Activated CD8-positive, alpha-beta memory T cell treated with anti-CD3 and anti-CD28 coated beads for 36 hours (primary cell): ENCODE measurements at regions not wholly inside any gene's neighbourhood (a gene's known extent, or its start where the extent isn't known, plus 50 kb on each side); places are given as distances from the start of the nearest gene placed in this dataset.
"Not testable (repeated sequence)": the region's sequence is repeated elsewhere in the genome, so short reads cannot be mapped to it uniquely, and the experiment has no call there.

ENCODE experiments used
- CTCF ChIA-PET: fragments of 350-600 bp; sonication (Branson Sonifier 250); formaldehyde crosslinking; loops from one replicate; lab custom pipeline; 2021; ENCODE audit warnings: antibody characterized with exemption; lab: Charles Lee
- POLR2A ChIA-PET: fragments of 350-600 bp; sonication (Branson Sonifier 250); formaldehyde crosslinking; loops from one replicate; lab custom pipeline; 2021; ENCODE audit warnings: antibody characterized with exemption; lab: Charles Lee

DNA sequence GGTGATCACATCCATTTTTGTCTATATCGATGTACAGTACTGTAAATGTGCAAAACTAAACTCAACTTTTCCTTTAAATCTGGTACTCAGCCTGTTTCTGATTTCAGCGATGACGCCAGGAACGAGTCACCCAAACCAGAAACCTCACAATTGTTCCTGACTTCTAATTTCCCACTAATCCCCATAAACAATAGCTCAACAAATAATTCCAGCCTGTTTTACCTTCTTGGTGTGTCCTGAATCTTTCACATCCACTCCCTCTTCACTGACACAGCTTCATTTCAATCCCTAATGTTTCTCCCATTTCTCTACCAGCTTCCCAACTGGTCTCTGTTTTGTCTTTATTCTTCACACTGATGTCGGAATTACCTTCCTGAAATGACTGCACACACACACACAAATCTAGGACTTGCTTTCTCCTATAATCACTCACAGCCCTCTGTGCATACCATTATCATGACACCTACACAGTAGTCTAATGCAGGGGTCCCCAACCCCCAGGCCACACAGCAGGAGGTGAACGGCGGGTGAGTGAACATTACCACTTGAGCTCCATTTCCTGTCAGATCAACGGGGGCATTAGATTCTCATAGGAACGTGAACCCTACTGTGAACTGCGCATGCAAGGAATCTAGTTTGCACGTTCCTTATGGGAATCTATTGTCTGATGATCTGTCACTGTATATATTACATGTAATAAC, 97.8 kb upstream of the SLC30A5 start:
- POLR2A ChIA-PET = no interaction called here
- CTCF ChIA-PET = no interaction called here

DNA sequence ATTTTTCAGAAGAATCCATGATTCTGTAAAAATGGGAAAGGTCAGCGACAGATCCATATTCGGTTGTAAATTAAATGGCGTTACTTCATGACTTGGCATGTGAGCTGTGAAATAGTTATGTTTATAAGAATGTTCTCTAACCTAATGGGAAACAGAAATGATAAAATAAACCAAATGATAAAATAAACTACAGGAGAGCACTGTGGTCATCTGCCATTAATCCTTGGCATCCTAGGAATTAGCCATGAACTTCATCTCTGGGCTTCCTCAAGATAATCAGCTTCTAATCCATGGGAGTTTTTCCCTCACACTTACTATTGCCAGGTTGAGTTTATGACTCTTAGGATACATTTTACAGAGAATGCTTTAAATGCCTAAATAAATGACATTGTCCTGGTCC, 94.6 kb upstream of the SLC30A5 start:
- ChIA-PET POLR2A (no interaction called here), CTCF (no interaction called here)

DNA sequence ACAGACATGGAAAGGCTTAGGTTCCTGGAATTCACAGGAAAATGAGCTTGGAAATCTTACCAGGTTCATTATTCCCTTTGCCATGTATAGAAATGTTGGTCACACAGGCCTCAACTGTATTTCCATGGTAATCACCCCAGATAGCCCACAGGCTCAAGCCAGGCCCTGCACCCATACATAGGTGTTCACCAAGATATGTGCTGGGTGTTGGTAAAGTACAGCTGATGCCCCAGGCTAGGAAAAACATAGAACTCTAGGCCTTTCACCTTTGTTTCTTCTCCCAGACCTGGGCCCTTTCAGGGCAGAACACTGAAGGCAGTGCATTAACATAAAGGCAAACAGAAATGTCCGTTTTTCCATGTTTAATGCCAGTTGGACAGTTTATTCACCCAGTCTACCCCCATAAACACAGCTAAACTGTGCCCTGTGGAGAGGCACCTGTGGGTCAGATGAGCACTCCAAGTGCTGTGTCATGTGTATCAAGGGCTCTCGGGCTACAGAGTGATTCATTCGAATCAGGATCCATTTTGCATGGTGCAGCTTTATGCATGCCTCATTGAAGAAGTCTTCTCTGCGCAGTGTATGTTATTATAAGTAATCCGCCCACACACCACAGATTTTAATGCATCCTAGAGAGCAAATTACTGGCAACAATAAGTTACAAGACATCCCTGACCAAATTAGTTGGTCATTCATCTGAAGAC, 93.4 kb upstream of the SLC30A5 start:
- POLR2A ChIA-PET = no interaction called here
- CTCF ChIA-PET = no interaction called here

DNA sequence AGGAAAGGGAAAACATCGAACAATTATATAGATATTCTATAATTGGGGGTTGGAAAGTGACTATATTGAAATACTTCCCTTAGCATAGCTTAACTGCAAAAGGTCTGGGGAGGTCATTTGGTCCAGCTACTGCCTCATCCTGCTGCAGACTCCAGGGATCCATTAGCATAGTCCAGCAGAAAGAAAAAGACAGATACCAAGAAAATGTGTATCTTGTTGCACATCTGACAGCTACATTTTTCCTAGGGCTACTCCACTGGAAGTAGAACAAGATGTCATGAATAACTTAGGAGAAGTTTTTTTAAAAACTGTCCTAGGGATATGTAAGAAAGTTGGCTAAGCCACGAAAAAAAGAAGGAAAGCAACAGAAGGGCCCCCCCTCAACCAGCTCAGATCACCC, 92.9 kb upstream of the SLC30A5 start:
- ChIA-PET CTCF (no interaction called here), POLR2A (no interaction called here)

DNA sequence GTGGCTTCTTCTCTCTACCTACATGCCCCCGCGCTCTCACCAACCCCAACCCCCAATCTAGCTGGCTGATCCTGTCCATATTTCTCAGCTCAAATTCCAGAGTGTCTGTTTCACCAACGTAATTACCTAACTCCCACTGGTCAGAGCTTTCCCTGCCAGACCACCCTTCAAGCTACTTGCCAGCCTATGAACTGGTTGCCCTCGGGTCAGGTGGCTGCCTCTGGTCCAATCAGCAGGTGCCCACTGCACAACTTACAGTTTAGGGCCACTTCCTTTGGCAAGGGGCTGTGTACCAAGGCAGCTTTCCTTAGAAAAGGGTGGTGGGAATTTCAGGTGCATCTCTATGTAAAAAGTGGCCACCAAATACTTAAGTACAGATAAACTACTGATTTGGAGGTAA, 92.2 kb upstream of the SLC30A5 start:
- ChIA-PET CTCF (no interaction called here), POLR2A (no interaction called here)

DNA sequence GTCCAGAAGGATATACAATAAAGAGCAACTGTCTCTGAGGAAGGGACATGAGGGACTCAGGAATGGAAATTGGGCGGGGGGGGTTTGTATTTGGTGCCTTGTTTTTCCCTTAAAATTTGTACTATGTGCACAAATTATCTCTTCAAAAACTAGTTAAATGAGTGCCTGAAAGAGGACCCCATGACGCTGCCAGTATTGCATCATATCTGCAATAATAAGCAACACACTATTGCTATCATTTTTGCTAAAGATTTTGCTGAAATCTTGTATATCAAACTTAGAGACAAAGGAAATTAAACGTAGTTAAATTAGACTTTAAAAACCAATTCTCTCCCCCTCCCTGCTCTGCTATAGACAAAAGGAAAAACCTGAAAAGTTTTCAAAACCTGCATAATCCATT, 89.7 kb upstream of the SLC30A5 start:
- ChIA-PET POLR2A (no interaction called here), CTCF (no interaction called here)

DNA sequence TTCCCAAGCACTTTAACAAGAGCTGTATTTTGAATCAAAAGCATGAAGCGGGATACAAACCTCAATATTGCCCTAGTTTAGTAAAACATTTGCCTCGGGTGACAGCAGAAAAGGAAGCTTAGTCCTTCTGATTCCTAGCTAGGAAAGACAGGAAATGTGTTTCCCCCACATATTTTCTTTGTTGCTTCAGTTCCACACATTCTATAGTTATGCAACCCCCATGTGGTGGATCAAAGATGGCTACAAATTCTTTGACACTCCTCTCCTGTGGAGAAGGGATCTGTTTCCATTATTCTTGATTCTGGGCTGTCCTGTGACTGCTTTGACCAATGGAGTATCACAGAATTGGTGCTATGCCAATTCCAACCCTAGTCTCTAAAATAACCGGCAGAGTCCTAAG, 89.1 kb upstream of the SLC30A5 start:
- ChIA-PET POLR2A (no interaction called here), CTCF (no interaction called here)

DNA sequence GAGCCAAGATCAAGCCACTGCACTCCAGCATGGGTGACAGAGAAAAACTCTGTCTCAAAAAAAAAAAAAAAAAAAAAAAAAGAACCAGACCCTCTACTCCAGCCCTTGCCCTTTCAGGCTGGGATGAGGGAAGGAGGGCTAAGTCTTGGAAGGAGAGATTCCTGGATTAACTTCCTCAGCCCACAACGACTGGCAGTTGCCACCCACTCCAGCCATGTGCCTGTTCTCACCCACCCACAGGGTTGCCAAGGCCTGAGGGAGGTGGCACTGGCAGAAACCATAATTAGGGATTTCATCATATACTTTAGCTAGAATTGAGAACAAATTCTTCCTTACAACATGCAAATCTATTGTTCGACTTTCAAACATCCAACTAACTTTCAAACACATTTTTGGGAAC, 87.8 kb upstream of the SLC30A5 start:
- CTCF ChIA-PET = interaction anchor here (0.6 to 1.1 kb wide), 2 partner anchors 575 to 638 kb away, joined by 3 to 6 read pairs; no protein-coding TSS in a partner anchor
- POLR2A ChIA-PET = no interaction called here

DNA sequence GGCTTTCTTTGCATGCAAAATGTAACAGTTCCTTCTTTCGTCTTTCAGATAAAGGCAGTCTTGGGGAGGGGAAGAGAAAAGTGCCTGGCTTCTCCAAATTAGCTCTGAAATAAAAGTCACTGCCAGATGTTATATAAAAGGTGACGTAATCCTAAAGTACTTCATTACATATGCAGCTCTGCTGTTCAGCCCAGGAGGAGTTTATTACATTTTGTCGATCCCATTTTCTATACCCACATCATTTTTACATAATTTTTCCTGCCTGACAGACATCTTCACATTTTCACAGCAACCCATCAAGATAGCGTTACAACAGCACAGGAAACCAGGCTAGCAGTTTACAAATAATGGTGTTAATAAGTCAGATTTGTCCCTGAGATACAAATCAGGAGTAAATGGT, 86.7 kb upstream of the SLC30A5 start:
- ChIA-PET POLR2A (no interaction called here), CTCF (interaction anchor here (0.5 to 0.6 kb wide), 2 partner anchors 11 to 93 kb away, joined by 3 read pairs; no protein-coding TSS in a partner anchor)

DNA sequence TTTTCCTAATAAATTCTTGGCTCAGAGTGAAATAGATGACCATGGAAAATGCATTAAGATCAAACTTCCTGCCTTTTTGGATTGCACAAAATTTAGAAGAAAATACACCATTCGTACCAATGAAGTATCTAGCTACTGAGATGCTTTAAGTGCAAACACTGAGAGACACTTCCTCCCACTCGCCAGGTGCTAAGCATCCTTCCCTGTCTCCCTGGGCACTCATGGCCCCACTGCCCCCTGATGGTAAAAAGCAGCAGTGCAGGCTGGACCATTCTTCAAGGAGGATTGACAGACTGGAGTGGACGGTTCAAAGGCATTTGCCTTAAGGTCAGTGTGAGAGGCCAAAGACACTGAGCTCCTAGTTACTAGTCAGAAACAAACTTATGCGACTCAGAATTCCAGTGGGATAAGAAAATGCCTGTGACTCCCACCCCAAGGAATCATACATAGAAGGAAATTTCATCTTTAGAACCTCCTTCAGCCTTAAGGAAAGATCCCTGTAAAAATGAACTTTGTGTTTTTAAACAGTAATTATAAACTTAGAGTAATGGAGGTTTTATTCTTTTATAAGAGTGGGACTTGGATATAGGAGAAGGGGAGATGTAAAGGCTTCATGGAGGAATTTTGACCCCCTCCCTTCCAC, 86.0 kb upstream of the SLC30A5 start:
- ChIA-PET POLR2A (no interaction called here), CTCF (interaction anchor here (0.5 to 0.6 kb wide), 2 partner anchors 10 to 93 kb away, joined by 3 read pairs; no protein-coding TSS in a partner anchor)

DNA sequence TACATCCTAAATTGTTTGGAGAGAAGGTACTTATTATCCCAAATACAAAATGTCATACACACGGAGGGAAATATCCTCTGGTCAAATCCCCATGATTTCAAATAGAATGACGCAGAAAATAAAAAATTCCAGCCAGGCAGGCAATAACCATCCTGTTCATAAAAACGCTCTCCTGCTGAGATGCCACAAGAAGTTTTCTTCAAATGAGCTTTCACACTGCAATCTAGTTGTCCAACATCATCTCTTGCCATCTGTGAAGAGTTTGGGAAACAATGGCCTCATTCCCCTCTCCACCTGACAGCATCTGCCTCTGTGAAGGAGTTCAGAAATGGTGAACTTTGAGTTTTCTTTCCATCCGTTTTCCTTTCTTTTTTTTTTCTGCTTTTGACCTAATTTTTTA, 83.3 kb upstream of the SLC30A5 start:
- POLR2A ChIA-PET = no interaction called here
- CTCF ChIA-PET = no interaction called here

DNA sequence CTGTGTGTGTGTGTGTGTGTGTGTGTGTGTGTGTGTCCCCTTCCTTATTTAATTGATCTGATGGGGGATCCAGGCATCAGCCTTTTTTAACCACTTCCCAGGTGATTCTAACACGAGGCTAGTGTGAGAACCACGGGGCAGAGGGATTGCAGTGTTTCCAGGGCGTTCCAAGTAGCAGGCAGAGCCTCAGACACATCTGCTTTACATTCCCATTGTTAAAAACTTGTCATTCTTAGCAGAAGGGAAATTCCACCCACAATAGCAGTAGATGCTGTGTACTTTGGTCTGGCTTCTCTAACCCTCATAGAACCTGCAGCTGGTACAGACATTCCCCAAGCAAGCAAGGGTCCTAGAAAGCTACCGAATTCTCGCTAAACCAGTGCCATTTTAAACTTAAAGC, 81.9 kb upstream of the SLC30A5 start:
- POLR2A ChIA-PET = no interaction called here
- CTCF ChIA-PET = interaction anchor here (0.6 kb wide), 1 partner anchor 33 kb away, joined by 3 read pairs; no protein-coding TSS in a partner anchor

DNA sequence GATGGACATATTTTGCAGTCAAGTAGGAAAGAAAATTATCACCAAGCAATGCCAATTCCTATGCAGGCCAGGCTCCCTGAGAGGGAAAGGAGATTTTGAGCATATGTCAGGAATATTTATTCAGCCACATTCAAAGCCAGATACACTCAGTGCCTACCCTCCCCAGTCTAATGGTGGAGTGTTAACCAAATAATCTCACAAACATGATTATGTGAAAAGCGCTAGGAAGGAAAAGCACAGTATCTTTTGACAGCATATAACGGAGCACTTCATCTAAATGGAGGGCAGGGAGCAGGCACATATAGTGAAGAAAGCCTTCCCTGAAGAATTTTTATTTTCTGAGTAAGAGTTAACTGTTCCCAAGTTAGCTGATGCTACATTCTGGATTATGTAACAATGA, 80.3 kb upstream of the SLC30A5 start:
- ChIA-PET CTCF (no interaction called here), POLR2A (no interaction called here)

DNA sequence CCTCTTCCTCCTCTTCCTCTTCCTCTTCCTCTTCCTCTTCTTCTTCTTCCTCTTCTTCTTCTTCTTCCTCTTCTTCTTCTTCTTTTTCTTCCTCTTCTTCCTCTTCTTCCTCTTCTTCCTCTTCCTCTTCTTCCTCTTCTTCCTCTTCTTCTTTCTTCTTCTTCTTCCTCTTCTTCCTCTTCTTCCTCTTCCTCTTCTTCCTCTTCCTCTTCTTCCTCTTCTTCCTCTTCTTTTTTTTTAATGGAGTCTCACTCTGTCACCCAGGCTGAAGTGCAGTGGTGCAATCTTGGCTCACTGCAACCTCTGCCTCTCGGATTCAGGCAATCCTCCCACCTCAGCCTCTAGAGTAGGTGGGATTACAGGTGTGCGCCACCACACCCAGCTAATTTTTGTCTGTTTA, 79.8 kb upstream of the SLC30A5 start:
- POLR2A ChIA-PET, CTCF ChIA-PET: not testable (repeated sequence)

DNA sequence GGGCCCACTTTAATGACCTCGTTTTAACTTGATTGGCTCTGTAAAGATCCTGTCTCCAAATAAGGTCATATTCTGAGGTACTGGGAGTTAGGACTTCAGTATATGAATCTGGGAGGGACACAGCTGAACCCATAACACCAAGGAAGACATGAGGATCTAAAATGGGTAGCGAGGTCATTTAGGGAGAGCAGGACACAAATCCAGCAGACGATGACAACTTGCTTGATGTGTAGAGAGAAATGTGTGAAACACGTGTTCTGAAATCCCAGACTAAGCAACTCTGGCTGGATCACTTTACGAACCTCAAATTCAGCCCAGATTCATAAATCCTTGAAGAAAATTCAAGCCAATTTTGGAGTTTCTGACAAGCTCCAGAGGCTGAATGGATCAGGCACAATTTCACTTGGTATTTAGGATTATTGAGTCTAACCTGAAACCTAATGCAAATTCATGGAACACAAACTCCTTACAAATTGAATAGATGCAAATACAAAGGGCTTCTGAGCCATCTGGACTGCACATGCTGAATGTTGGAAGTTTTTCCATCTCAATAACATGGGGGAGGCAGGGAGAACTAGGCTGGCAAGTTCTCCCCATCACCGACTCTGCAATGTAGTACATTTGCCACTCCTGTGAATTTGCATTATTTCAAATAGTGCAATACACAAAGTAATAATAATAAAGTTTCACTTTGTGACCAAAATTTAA, 74.0 kb upstream of the SLC30A5 start:
- POLR2A ChIA-PET = no interaction called here
- CTCF ChIA-PET = no interaction called here

DNA sequence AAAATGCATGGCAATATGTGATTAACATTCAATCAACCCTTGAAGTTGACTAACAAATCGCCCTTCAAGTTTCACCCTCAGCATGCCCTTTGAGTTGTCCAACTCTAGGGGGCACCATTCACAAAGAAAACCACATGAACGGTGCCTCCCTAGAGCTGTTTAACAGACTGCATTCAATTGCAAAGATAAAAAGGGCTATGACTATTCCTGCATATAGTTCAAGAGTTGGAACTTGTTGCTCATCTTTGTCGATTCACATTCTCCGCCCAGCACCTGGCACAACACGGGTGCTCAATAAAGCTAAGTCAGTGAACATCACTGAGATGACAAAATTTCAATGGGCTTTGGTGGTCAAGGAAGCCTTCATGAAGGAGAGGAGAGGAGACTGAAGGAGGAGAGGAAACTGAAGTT, 69.6 kb upstream of the SLC30A5 start:
- ChIA-PET POLR2A (no interaction called here), CTCF (no interaction called here)

DNA sequence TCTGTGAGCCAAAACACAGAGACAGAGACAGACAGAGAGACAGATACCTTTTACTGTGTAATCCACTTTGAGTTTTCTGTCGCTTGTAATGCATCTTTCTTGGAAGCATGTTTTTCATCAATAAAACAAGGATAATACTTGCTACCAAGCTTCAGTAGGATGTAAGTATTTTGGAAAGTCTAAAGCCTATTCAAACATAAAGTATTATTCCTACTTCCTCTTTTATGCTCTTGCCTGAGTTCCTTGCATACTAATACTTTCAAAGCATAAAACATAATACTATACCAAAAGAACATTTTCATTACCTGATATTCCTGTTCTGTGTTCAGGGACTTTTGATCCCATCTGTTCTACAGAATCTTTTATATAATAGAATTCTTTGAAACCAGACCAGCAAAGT, 64.5 kb upstream of the SLC30A5 start:
- CTCF ChIA-PET = no interaction called here
- POLR2A ChIA-PET = no interaction called here

DNA sequence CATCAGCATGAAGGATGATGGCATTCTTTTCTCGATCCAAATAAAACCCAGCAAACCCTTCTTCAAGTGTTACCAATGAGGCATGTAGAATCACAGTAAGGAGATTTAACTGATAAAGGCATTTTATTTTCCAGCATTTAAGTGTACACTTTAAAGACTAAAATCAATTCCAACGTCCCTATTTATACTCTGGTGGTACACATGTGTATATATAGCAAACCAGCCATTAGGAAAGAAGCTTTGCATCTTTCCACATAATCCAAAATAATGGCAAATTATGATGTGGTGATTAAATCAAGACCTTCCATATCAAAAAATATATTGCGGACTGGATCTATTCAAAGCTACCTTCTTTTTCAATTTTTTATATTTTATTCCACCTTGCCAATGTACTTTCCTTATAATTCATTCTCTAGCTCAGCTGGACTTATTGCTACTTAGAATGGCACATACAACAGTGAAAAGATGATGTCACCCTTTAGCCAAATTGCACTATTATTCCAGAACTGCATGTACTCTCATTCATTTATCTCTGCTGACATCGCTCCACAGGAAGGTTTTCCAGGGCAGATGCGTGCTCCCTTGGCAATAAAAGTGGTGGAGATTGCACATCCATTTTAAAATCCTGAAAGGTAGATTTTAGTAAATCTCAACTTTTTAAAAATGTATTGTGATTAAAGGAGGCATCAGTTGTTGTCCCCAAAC, 63.3 kb upstream of the SLC30A5 start:
- ChIA-PET POLR2A (no interaction called here), CTCF (no interaction called here)

DNA sequence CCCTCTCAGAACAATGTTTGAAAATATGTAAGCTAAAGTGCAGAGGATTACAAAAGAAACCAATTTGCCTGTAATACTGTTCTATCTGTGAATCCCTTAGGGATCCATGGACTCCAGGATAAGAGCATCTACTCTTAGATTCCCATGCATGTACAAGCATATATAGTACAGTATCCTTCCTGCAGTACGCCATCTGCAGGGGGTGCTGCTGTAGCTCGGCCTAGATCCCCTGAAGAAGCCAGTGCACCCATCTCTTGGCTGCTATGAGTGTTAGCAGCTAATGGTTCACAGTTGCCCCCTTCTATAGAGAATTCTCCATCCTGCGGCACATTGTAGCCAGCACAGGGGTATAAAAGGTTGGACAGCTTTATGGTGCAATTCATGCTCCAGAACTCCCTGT, 61.8 kb upstream of the SLC30A5 start:
- POLR2A ChIA-PET = no interaction called here
- CTCF ChIA-PET = interaction anchor here (0.5 to 1.2 kb wide), 2 partner anchors 11 to 421 kb away, joined by 3 read pairs; no protein-coding TSS in a partner anchor
